CD4-positive, alpha-beta T cell treated with Interleukin-15 for 4 hours (primary cell): ENCODE measurements at regions not wholly inside any gene's neighbourhood (a gene's known extent, or its start where the extent isn't known, plus 50 kb on each side); places are given as distances from the start of the nearest gene placed in this dataset.

Source experiments
- DNase-seq: peaks from one replicate; pipeline ENCODE4 v3.0.0-alpha.2; 2020; ENCODE audit warnings: low spot score

GRCh38 chr4:32031026-32031425 lies 1310.9 kb downstream of the PCDH7 start:
- no peak for DNase-seq

- DNase-seq = no peak
Measured at GRCh38 chr4:32032136-32032672, 1312.0 kb downstream of the PCDH7 start.

- no peak for DNase-seq
Measured at GRCh38 chr4:32037399-32037798, 1317.2 kb downstream of the PCDH7 start.

- DNase-seq = no peak
Measured at GRCh38 chr4:32042486-32043247, 1322.5 kb downstream of the PCDH7 start.

- no peak for DNase-seq
Measured at GRCh38 chr4:32043248-32043633, 1323.1 kb downstream of the PCDH7 start.

GRCh38 chr4:32061916-32062315 lies 1341.7 kb downstream of the PCDH7 start:
- DNase-seq = no peak

- no peak for DNase-seq
Measured at GRCh38 chr4:32073542-32073941, 1353.4 kb downstream of the PCDH7 start.

- no peak for DNase-seq
Measured at GRCh38 chr4:32087211-32087610, 1367.0 kb downstream of the PCDH7 start.

- DNase-seq = no peak
Measured at GRCh38 chr4:32094987-32095386, 1374.8 kb downstream of the PCDH7 start.

- no peak for DNase-seq
Measured at GRCh38 chr4:32102896-32103295, 1382.7 kb downstream of the PCDH7 start.

- no peak for DNase-seq
Measured at GRCh38 chr4:32106767-32107166, 1386.6 kb downstream of the PCDH7 start.

GRCh38 chr4:32112891-32113290 lies 1392.7 kb downstream of the PCDH7 start:
- no peak for DNase-seq

GRCh38 chr4:32117693-32118092 lies 1397.5 kb downstream of the PCDH7 start:
- no peak for DNase-seq

GRCh38 chr4:32119907-32120306 lies 1399.7 kb downstream of the PCDH7 start:
- DNase-seq = no peak

GRCh38 chr4:32128549-32128948 lies 1408.4 kb downstream of the PCDH7 start:
- no peak for DNase-seq

- no peak for DNase-seq
Measured at GRCh38 chr4:32129967-32130366, 1409.8 kb downstream of the PCDH7 start.

- no peak for DNase-seq
Measured at GRCh38 chr4:32133141-32133540, 1413.0 kb downstream of the PCDH7 start.

- DNase-seq = no peak
Measured at GRCh38 chr4:32133734-32134133, 1413.6 kb downstream of the PCDH7 start.

GRCh38 chr4:32135642-32136041 lies 1415.5 kb downstream of the PCDH7 start:
- no peak for DNase-seq

GRCh38 chr4:32136081-32136787 lies 1416.1 kb downstream of the PCDH7 start:
- DNase-seq = no peak

- no peak for DNase-seq
Measured at GRCh38 chr4:32140636-32141035, 1420.5 kb downstream of the PCDH7 start.

GRCh38 chr4:32142075-32142474 lies 1421.9 kb downstream of the PCDH7 start:
- no peak for DNase-seq

GRCh38 chr4:32145987-32146386 lies 1425.8 kb downstream of the PCDH7 start:
- DNase-seq = no peak
